SH-SY5Y (cell line): ENCODE measurements at regions not wholly inside any gene's neighbourhood (a gene's known extent, or its start where the extent isn't known, plus 50 kb on each side); places are given as distances from the start of the nearest gene placed in this dataset.

Experiments used
- GATA2 ChIP-seq: IDR thresholded peaks from 2 replicates; pipeline ENCODE4 v1.6.1; 2011; ENCODE audit warnings: mild to moderate bottlenecking, low read depth, low read length
- GATA3 ChIP-seq: IDR thresholded peaks from 2 replicates; pipeline ENCODE4 v1.6.1; 2011; ENCODE audit warnings: low read depth, mild to moderate bottlenecking, low read length, moderate library complexity

DNA sequence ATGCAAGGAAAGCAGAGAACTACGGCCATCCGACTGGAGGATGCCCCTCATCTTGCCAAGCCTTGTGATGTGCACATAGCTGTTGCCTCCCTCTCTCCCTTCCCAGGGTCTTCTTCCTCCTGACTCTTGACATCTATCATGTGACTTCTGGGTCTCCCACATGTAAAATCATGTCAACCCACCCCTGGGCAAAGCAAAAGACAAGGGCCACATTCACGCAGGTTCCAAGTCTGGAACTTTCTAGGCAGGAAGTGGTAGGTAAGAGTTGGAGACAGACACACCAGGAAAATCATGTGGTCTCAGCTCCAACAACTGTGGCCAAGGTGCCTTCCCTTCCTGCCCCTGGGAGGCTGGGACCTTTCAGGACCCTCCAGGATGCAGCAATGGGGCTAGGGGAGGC, 187.3 kb downstream of the CXCL12 start:
- TF ChIP-seq GATA2: no peak
- TF ChIP-seq GATA3: no peak
